RWPE1 (cell line): ENCODE measurements at regions not wholly inside any gene's neighbourhood (a gene's known extent, or its start where the extent isn't known, plus 50 kb on each side); places are given as distances from the start of the nearest gene placed in this dataset.

Experiments used
- CTCF ChIA-PET: fragments of 350-600 bp; sonication (Branson Sonifier 250); formaldehyde crosslinking; extraction: SDS; loops from one replicate; lab custom pipeline; 2021; lab: Yijun Ruan, JAX
- POLR2A ChIA-PET: fragments of 400-600 bp; formaldehyde crosslinking; extraction: SDS; loops from one replicate; lab custom pipeline; 2020; ENCODE audit warnings: antibody characterized with exemption; ENCODE audit not compliant: low non-redundant PET; lab: Yijun Ruan, JAX
- DNase-seq: peaks from one replicate; pipeline ENCODE4 v3.0.0; 2012; ENCODE audit warnings: low spot score
- H3K27ac ChIP-seq: fragments of 450-650 bp; 2 replicates; pipeline ENCODE4 v1.5.1; 2017
- CTCF ChIP-seq: fragments of 450-650 bp; conservative IDR thresholded peaks from 2 replicates; pipeline ENCODE4 v1.5.1; 2017; ENCODE audit warnings: low read depth, mild to moderate bottlenecking

DNA sequence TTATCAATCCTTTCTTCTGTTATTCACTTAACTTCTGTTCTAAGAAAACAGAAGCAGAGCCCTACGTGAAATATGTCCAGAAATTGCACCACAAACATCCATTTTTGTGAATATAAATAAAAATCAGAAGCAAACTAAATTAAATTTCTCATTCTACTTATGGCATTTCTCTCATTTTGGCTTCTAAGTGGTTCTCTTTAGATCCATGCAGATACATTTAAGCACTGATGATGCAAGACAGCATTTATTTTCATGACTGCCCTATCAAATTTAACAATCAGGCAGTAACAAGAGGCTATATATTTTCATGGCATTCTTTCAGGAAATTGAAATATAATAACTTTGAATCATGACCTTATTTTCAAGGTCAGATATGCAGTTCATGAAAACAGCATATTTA lies 1049.6 kb downstream of the GRM8 start:
- ChIA-PET CTCF (no interaction called here), POLR2A (no interaction called here)
- DNase-seq = no peak
- TF ChIP-seq CTCF = no peak
- no peak overlapping the region for H3K27ac ChIP-seq

- CTCF ChIA-PET = no interaction called here
Observed at GRCh38 chr7:126202177-126202576, 1050.6 kb downstream of the GRM8 start.

DNA sequence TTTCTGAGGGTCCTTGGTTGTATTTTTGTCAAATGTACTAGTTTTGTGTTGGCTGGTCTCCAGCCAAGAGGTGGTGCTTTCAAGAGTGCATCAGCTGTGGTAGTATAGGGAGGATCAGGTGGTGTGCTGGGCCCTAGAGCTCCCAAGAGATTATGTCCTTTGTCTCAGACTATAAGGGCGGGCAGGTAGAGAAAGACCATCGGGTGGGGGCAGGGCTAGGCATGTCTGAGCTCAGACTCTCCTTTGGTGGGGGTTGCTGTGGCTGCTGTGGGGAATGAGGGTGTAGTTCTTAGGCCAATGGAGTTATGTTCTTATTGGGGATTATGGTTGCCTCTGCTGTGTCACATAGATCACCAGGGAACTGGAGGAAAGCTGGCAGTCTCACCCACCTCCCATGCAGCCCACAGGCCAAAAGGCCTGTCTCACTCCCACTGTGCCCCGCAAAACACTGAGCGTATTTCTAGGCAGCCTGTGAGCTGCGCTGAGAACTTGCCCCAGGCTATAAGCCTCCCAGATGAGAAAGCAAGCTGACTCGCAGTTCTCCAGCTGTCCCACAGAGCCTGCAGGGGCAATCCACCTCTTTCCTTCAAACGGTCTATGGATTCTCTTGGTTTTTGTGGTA lies 1066.7 kb downstream of the GRM8 start:
- POLR2A ChIA-PET = no interaction called here
- no peak for DNase-seq
- CTCF ChIA-PET = no interaction called here
- no peak for TF ChIP-seq CTCF
- H3K27ac ChIP-seq = no peak overlapping the region

More at GRCh38 chr7:126202177-126202576, 1050.6 kb downstream of the GRM8 start:
- DNase-seq = no peak
- H3K27ac ChIP-seq = no peak overlapping the region
- POLR2A ChIA-PET = no interaction called here
- TF ChIP-seq CTCF = no peak

DNA sequence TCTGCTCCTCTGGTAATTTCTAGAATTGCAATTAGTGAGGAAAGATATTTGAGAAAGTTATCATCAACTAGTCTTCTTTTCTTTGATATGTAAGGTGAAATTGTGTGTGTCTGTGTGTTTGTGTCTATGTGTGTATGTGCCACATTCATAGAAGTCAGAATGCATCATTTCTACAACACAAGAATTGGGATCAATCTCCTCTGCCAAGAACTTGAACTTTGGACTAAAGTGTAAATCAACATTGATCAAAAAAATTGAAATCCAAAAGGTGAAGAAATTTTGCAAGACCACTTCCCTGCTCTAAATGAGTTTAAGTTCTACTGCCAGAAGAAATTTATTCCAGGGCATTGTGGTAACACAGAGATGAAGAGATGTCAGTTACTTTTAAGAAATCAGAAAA lies 1072.8 kb downstream of the GRM8 start:
- ChIA-PET CTCF (no interaction called here), POLR2A (no interaction called here)
- no peak for TF ChIP-seq CTCF
- DNase-seq = no peak
- no peak overlapping the region for H3K27ac ChIP-seq

DNA sequence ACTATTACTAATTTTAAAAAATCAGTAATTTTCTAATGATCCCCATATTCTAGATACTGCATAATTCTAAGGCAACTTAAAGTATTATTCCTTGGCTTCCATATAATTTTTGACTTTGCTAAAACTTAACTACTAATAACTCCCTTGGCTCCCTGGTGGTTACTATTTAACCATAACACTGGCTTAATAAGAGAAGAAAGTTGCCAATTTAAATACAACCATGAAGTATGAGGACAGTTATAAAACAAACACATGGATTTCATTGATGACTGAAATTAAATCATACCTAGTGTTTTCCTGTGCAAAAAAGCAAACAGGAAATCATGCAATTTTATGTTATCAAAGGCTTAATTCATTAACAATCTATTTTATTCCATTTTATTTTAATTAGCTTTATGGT lies 1073.9 kb downstream of the GRM8 start:
- TF ChIP-seq CTCF = no peak
- no peak overlapping the region for H3K27ac ChIP-seq
- no peak for DNase-seq
- CTCF ChIA-PET = no interaction called here
- POLR2A ChIA-PET = no interaction called here

DNA sequence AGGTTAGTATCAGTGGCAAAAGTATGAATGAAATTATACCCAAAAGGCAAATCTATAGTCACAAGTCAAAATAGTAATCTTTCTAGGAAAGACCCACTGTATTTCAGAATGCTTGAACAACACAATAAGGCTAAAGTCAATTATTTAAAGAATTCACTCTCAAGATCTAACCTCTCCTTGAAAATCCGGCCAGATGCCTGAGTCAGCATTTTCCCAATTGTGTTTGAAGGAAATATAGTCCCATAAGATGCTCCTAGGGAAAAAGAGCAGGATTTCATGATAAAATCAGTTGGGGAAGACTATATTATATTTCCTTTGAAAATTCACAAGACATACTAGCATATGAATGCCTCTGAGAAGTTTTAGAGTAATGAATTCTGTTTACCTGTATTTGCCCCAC lies 1075.0 kb downstream of the GRM8 start:
- H3K27ac ChIP-seq = no peak overlapping the region
- ChIA-PET CTCF (no interaction called here), POLR2A (no interaction called here)
- DNase-seq = no peak
- TF ChIP-seq CTCF = no peak

GRCh38 chr7:126166645-126167044 lies 1086.1 kb downstream of the GRM8 start:
- POLR2A ChIA-PET = no interaction called here
- CTCF ChIA-PET = interaction anchor here (0.6 kb wide), 1 partner anchor 194 kb away, joined by 3 read pairs; no protein-coding TSS in a partner anchor
- no peak for DNase-seq
- TF ChIP-seq CTCF = no peak
- H3K27ac ChIP-seq = no peak overlapping the region
